Prostate gland (tissue), 2 donors: ENCODE measurements at regions not wholly inside any gene's neighbourhood (a gene's known extent, or its start where the extent isn't known, plus 50 kb on each side); places are given as distances from the start of the nearest gene placed in this dataset.

Experiments used
- CTCF ChIP-seq, 4 experiments: fragments of 200-600 bp in 2 of 4; fragments of 450-650 bp in 2 of 4; sonication (generic) in 2 of 4; IDR thresholded peaks; 1 replicate in 3 of 4; 2 replicates in 1 of 4; pipeline ENCODE4 v1.5.1; 2016 to 2019; ENCODE audit warnings: antibody characterized with exemption in 4 of 4, mild to moderate bottlenecking in 2 of 4, moderate library complexity in 2 of 4
- POLR2AphosphoS5 ChIP-seq: sonication (generic); formaldehyde crosslinking; IDR thresholded peaks from one replicate; pipeline ENCODE4 v1.6.1; 2017; ENCODE audit warnings: antibody characterized with exemption

DNA sequence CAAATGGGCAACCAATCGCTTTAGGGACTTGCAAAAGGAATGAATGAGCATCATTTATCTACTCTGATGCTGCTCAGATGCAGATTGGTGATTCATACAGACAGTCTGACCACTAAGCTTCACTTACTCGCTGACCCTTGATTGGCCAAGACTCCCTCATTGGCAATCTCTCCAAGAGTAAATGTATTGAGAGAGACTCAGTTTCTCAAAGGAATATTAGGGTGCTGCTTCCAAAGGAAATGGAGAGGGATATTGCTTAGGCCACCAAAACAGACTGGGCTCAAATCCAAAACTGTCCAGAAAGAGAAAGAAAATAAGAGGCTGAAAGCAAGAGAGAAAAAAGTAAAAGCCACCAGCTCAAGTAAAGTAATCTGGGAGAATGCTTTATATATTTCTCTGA is 785.2 kb downstream of the GALC start:
- no peak for TF ChIP-seq CTCF (IDR thresholded peaks at IDR 0.05)
- TF ChIP-seq POLR2AphosphoS5 = no peak
